Fibroblast of lung (primary cell): ENCODE measurements at regions not wholly inside any gene's neighbourhood (a gene's known extent, or its start where the extent isn't known, plus 50 kb on each side); places are given as distances from the start of the nearest gene placed in this dataset.

Source experiments
- DNase-seq, 2 donors: peaks; one replicate each; pipeline versions ENCODE4 v3.0.0 to v3.0.0-alpha.2; 2010; ENCODE audit warnings: low read depth in 2 of 2
- H2AFZ ChIP-seq: 2 replicates; pipeline ENCODE4 v1.5.1; 2012; ENCODE audit warnings: low read length, control low read depth, inconsistent platforms
- H3K27ac ChIP-seq: 2 replicates; pipeline ENCODE4 v1.5.1; 2011; ENCODE audit warnings: low read length, control low read depth; ENCODE audit not compliant: insufficient read depth
- H3K27me3 ChIP-seq: 2 replicates; pipeline ENCODE4 v1.5.1; 2011; ENCODE audit warnings: mild to moderate bottlenecking, low read length; ENCODE audit not compliant: control insufficient read depth, insufficient read depth
- H3K36me3 ChIP-seq: 2 replicates; pipeline ENCODE4 v1.5.1; 2011; ENCODE audit warnings: low read length; ENCODE audit not compliant: control insufficient read depth, insufficient read depth
- H3K4me1 ChIP-seq: 2 replicates; pipeline ENCODE4 v1.5.1; 2011; ENCODE audit warnings: low read length; ENCODE audit not compliant: control insufficient read depth, insufficient read depth; ENCODE audit errors: extremely low read depth
- H3K4me2 ChIP-seq: 2 replicates; pipeline ENCODE4 v1.5.1; 2011; ENCODE audit warnings: low read length, control low read depth; ENCODE audit not compliant: insufficient read depth; ENCODE audit errors: extremely low read depth
- H3K4me3 ChIP-seq, 4 experiments: fragments of 200-600 bp in 1 of 4; sonication (generic) in 1 of 4; replicated peaks in 1 of 4; 2 replicates each; pipeline ENCODE4 v1.5.1; 2011 to 2016; ENCODE audit warnings: low read length in 4 of 4, low read depth in 3 of 4, mild to moderate bottlenecking in 3 of 4, control low read depth in 2 of 4, inconsistent platforms in 1 of 4, mixed read lengths in 1 of 4; ENCODE audit not compliant: insufficient read depth in 1 of 4; ENCODE audit errors: control extremely low read depth in 1 of 4
- H3K79me2 ChIP-seq: 2 replicates; pipeline ENCODE4 v1.5.1; 2012; ENCODE audit warnings: mild to moderate bottlenecking, low read length, inconsistent platforms; ENCODE audit not compliant: control insufficient read depth, insufficient read depth
- H3K9ac ChIP-seq: 2 replicates; pipeline ENCODE4 v1.5.1; 2011; ENCODE audit warnings: mild to moderate bottlenecking, low read length, control low read depth; ENCODE audit not compliant: insufficient read depth
- H3K9me3 ChIP-seq: 2 replicates; pipeline ENCODE4 v1.5.1; 2012; ENCODE audit warnings: low read depth, low read length; ENCODE audit not compliant: control insufficient read depth, insufficient read depth
- H4K20me1 ChIP-seq: 2 replicates; pipeline ENCODE4 v1.5.1; 2011; ENCODE audit warnings: low read length; ENCODE audit not compliant: control insufficient read depth, insufficient read depth; ENCODE audit errors: extremely low read depth
- CTCF ChIP-seq, 2 donors: IDR thresholded peaks in 1 of 2; conservative IDR thresholded peaks in 1 of 2; 1 replicate in 1 of 2; 2 replicates in 1 of 2; pipeline ENCODE4 v1.5.1; 2011 to 2012; ENCODE audit warnings: low read length in 2 of 2, control low read depth in 1 of 2, inconsistent platforms in 1 of 2, low read depth in 1 of 2, mild to moderate bottlenecking in 1 of 2
- EZH2 ChIP-seq: IDR thresholded peaks from 2 replicates; pipeline ENCODE4 v1.5.1; 2012; ENCODE audit warnings: low read length, control low read depth, mild to moderate bottlenecking; ENCODE audit errors: missing control alignments

GRCh38 chr10:43820663-43821062 is 172.0 kb upstream of the ZNF32 start:
- no peaks in the 10 kb centered on the region for H3K9me3 ChIP-seq
- H3K4me1 ChIP-seq: peaks cover 20% of the 10 kb centered on the region
- no peaks in the 10 kb centered on the region for H4K20me1 ChIP-seq
- no peak overlapping the region for H2AFZ ChIP-seq
- no peak overlapping the region for H3K9ac ChIP-seq
- H3K4me2 ChIP-seq: no peak overlapping the region
- no peaks in the 10 kb centered on the region for H3K36me3 ChIP-seq
- H3K4me3 ChIP-seq: no peak overlapping the region
- no peaks in the 10 kb centered on the region for H3K79me2 ChIP-seq
- no peak for DNase-seq
- no peak for TF ChIP-seq CTCF (conservative IDR thresholded peaks at IDR 0.05 in 1 of 2, IDR thresholded peaks at IDR 0.05 in 1 of 2; ENCODE audit: low read depth in 1 of 2, low read length in 2 of 2)
- TF ChIP-seq EZH2: no peak
- H3K27me3 ChIP-seq: no peaks in the 10 kb centered on the region
- H3K27ac ChIP-seq: no peak overlapping the region

- Histone ChIP-seq H3K79me2 (no peaks in the 10 kb centered on the region), H3K4me3 (no peak overlapping the region), H2AFZ (no peak overlapping the region), H3K27me3 (no peaks in the 10 kb centered on the region), H4K20me1 (no peaks in the 10 kb centered on the region), H3K9ac (no peak overlapping the region), H3K27ac (no peak overlapping the region), H3K36me3 (no peaks in the 10 kb centered on the region), H3K4me1 (peaks cover 20% of the 10 kb centered on the region), H3K9me3 (no peaks in the 10 kb centered on the region), H3K4me2 (no peak overlapping the region)
- DNase-seq: no peak
- TF ChIP-seq EZH2 (no peak), CTCF (conservative IDR thresholded peaks at IDR 0.05 in 1 of 2, IDR thresholded peaks at IDR 0.05 in 1 of 2; ENCODE audit: low read depth in 1 of 2, low read length in 2 of 2) (no peak)
These were observed 171.0 kb upstream of the ZNF32 start for GRCh38 chr10:43819464-43820230.

GRCh38 chr10:43818687-43819086 is 170.0 kb upstream of the ZNF32 start:
- Histone ChIP-seq H3K4me3 (no peak overlapping the region), H3K27ac (no peak overlapping the region), H4K20me1 (no peaks in the 10 kb centered on the region), H3K36me3 (no peaks in the 10 kb centered on the region), H2AFZ (no peak overlapping the region), H3K4me1 (peaks cover 16% of the 10 kb centered on the region), H3K9ac (no peak overlapping the region), H3K27me3 (no peaks in the 10 kb centered on the region), H3K4me2 (no peak overlapping the region), H3K9me3 (no peaks in the 10 kb centered on the region), H3K79me2 (no peaks in the 10 kb centered on the region)
- no peak for DNase-seq
- no peak for TF ChIP-seq EZH2
- TF ChIP-seq CTCF (conservative IDR thresholded peaks at IDR 0.05 in 1 of 2, IDR thresholded peaks at IDR 0.05 in 1 of 2; ENCODE audit: low read depth in 1 of 2, low read length in 2 of 2): no peak
